ENCODE measurements at regions not wholly inside any gene's neighbourhood (a gene's known extent, or its start where the extent isn't known, plus 50 kb on each side); places are given as distances from the start of the nearest gene placed in this dataset.

GRCh38 chr2:129896226-129897100, 83.0 kb upstream of the RAB6C start:
- DNase-seq (ENCODE audit: low read depth, low spot score) = no peak

- no peak for DNase-seq (ENCODE audit: low read depth, low spot score)
These were observed 77.6 kb upstream of the RAB6C start for GRCh38 chr2:129901754-129902415.

GRCh38 chr2:129902731-129903585, 76.5 kb upstream of the RAB6C start:
- no peak for DNase-seq (ENCODE audit: low read depth, low spot score)

DNA sequence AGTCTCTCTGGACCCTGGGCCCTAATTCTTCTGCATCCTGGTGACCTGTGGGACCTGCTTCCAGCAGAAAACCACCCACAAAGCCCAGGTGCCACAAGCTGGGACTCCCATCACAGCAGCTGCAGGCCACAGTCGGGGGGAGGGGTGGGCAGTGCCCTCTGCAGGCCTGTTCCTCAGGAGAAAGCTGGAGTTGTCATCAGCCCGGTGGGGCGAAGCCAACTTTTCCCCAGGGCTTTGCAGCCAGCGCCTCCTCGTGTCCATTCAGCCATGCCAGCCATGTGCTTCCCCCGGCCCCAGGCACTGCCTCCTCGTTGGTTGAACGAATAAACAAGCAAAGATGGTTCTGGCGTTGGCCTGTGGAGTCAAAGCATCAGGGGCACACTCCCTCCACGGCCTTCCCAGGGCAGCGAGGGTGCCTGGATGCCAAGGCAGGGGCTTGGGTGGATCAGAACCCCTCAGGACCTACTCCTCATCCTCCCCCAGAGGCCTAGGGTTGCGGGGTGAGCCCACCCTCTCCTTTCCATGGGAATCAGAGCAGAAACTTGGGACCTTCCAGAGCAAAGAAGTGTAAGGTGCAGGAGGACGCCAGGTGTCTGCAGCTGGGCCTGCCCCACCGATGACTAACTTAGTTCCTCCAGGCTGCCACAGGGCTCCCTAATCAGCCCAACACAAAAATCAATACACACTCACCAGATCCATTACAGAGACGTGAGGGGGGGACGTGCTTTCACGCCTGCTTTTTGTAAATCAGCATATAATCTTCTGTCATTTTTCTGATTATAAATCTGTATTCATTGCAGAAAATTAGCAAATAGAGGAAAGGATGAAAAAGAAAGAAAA, 75.7 kb upstream of the RAB6C start:
- DNase-seq (ENCODE audit: low read depth, low spot score) = no peak

- no peak for DNase-seq (ENCODE audit: low read depth, low spot score)
These were observed 74.7 kb upstream of the RAB6C start for GRCh38 chr2:129904532-129905446.

DNA sequence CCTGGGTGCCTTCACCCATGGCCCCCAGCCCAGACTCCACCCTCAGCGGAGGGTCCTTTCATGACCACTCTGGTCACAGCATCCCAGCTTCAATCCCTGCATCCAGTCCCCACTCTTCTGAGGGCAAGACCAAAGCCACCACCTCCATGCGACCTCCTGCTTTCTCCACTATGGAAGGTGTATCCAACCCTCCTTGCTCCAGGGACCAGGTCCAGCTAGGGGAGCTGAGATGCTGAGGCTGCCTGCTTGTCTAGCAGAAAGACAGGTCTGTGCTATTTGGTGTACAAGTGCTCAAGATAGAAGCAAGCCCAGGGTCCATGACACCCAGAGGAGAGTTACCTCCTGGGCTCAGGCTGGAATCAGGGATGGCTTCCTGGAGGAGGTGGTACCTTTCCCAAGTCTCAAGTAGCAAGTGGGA, 73.8 kb upstream of the RAB6C start:
- no peak for DNase-seq (ENCODE audit: low read depth, low spot score)

- no peak for DNase-seq (ENCODE audit: low read depth, low spot score)
These were observed 73.2 kb upstream of the RAB6C start for GRCh38 chr2:129906139-129906860.

GRCh38 chr2:129906861-129907235, 72.6 kb upstream of the RAB6C start:
- DNase-seq (ENCODE audit: low read depth, low spot score) = no peak

GRCh38 chr2:129907256-129907998, 72.0 kb upstream of the RAB6C start:
- no peak for DNase-seq (ENCODE audit: low read depth, low spot score)

- no peak for DNase-seq (ENCODE audit: low read depth, low spot score)
These were observed 70.6 kb upstream of the RAB6C start for GRCh38 chr2:129908721-129909373.

DNA sequence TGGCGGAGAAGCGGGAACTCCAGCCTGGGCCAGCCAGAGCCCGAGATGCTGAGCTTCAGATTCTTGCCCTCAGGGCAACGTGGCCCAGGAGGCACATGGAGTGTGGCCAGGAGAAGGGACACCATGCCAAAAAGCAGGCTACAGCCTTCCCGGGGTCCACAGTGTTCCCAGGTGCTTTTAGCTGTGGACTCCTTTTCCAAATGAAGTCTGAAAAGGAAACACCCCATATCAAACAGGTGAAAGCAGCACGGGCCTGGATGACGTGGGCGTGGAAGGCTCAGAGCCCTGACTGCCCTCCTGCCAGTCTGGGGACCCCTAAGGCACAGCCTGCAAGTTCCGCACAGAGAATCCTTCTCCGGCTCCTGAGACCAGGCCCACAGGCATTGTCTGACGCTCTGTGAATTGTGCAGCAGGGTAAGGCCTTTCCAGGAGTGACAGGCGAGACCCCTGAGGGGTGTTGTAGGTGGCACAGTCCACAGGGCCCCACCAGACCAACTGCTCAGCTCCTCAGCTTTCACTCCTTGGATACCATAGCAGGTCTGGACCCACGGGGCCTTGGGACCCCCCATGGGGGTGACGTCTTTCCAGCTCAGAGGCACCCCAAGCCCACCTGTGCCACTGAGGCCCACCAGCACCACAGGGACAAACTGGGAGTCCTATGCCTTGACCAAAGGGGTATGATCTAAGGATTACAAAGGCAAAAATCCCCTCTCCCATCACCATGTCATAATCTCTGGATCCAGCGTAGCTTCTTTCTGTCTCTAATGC, 69.6 kb upstream of the RAB6C start:
- DNase-seq (ENCODE audit: low read depth, low spot score) = no peak

- no peak for DNase-seq (ENCODE audit: low read depth, low spot score)
These were observed 68.8 kb upstream of the RAB6C start for GRCh38 chr2:129910446-129911362.

DNA sequence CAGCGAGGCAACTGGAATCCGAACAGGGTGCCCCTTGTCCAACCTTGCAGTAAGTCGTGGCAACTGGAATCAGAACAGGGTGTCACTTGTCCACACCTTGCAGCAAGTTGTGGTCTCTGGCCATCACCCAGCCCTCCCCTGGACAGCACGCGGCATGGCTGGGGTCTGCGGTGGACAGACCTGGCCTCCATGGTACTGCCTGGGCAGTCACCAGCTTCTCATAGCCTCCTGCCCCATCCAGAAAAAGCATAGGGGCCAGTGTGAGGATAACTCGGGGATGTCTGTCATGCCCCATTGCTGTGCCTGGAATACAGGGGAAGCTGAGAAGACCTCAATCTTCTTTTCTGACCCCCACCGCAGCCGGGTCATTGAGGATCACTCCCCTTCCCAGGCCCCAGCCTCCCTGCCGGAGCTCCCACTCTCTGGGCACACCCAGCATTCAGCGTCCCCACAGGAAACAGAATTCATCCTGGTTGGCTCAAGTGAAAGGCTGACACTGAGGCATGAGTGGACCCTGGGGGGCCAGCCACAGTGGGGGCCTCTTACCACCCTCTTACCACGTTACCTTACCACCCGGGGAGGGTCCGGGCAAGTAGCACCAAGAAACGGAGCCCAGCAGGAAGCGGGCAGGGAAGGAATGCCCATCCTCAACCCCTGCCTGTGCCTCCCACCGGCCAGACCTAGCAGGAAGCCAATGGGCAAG, 68.0 kb upstream of the RAB6C start:
- no peak for DNase-seq (ENCODE audit: low read depth, low spot score)

GRCh38 chr2:129912066-129912820, 67.2 kb upstream of the RAB6C start:
- no peak for DNase-seq (ENCODE audit: low read depth, low spot score)

Data from astrocyte of the hippocampus (primary cell).